H9 (cell line): ENCODE measurements at regions not wholly inside any gene's neighbourhood (a gene's known extent, or its start where the extent isn't known, plus 50 kb on each side); places are given as distances from the start of the nearest gene placed in this dataset.

ENCODE experiments used
- DNase-seq: peaks from one replicate; pipeline ENCODE4 v3.0.0-alpha.2; 2017
- H2AFZ ChIP-seq: one replicate; pipeline ENCODE4 v1.6.1; 2013; ENCODE audit warnings: mild to moderate bottlenecking, low read length, control low read depth, moderate library complexity
- H2AK5ac ChIP-seq: 2 replicates; pipeline ENCODE4 v1.6.1; 2013; ENCODE audit warnings: low read length, control low read depth, mixed read lengths; ENCODE audit not compliant: insufficient read length
- H2BK120ac ChIP-seq: one replicate; pipeline ENCODE4 v1.6.1; 2013; ENCODE audit warnings: low read depth, mild to moderate bottlenecking, low read length, control low read depth, inconsistent platforms; ENCODE audit not compliant: poor library complexity, severe bottlenecking
- H2BK12ac ChIP-seq: 2 replicates; pipeline ENCODE4 v1.6.1; 2013; ENCODE audit warnings: low read length, control low read depth, mixed read lengths, low read depth; ENCODE audit not compliant: insufficient read length
- H2BK15ac ChIP-seq: 2 replicates; pipeline ENCODE4 v1.6.1; 2013; ENCODE audit warnings: low read depth, low read length, control low read depth
- H2BK20ac ChIP-seq: one replicate; pipeline ENCODE4 v1.6.1; 2013; ENCODE audit warnings: low read depth, mild to moderate bottlenecking, low read length, control low read depth, inconsistent platforms; ENCODE audit not compliant: poor library complexity, severe bottlenecking
- H2BK5ac ChIP-seq: 2 replicates; pipeline ENCODE4 v1.6.1; 2013; ENCODE audit warnings: low read length, control low read depth, mixed read lengths; ENCODE audit not compliant: insufficient read length
- H3K14ac ChIP-seq: 2 replicates; pipeline ENCODE4 v1.6.1; 2013; ENCODE audit warnings: low read length, control low read depth; ENCODE audit not compliant: insufficient read depth
- H3K18ac ChIP-seq: 2 replicates; pipeline ENCODE4 v1.6.1; 2013; ENCODE audit warnings: low read depth, mild to moderate bottlenecking, mixed read lengths, low read length, control low read depth; ENCODE audit not compliant: insufficient read length
- H3K23ac ChIP-seq: 2 replicates; pipeline ENCODE4 v1.6.1; 2013; ENCODE audit warnings: low read length, control low read depth, mixed read lengths, low read depth; ENCODE audit not compliant: insufficient read length
- H3K23me2 ChIP-seq: 2 replicates; pipeline ENCODE4 v1.6.1; 2013; ENCODE audit warnings: low read depth, mild to moderate bottlenecking, mixed read lengths, low read length, control low read depth; ENCODE audit not compliant: insufficient read length, poor library complexity, severe bottlenecking
- H3K27ac ChIP-seq: 2 replicates; pipeline ENCODE4 v1.5.1; 2013; ENCODE audit warnings: low read length, control low read depth, mixed read lengths, low read depth; ENCODE audit not compliant: insufficient read length
- H3K27me3 ChIP-seq: 2 replicates; pipeline ENCODE4 v1.6.1; 2013; ENCODE audit warnings: low read length, control low read depth, inconsistent platforms; ENCODE audit not compliant: insufficient read depth
- H3K4ac ChIP-seq: 2 replicates; pipeline ENCODE4 v1.6.1; 2013; ENCODE audit warnings: low read depth, mild to moderate bottlenecking, control low read depth, inconsistent platforms, low read length, moderate library complexity
- H3K4me1 ChIP-seq: 2 replicates; pipeline ENCODE4 v1.6.1; 2013; ENCODE audit warnings: low read length, control low read depth, inconsistent platforms; ENCODE audit not compliant: insufficient read depth
- H3K4me2 ChIP-seq: 2 replicates; pipeline ENCODE4 v1.6.1; 2013; ENCODE audit warnings: low read length, control low read depth, mixed read lengths; ENCODE audit not compliant: insufficient read length, insufficient read depth
- H3K56ac ChIP-seq: 2 replicates; pipeline ENCODE4 v1.6.1; 2013; ENCODE audit warnings: low read depth, mild to moderate bottlenecking, mixed read lengths, low read length, control low read depth; ENCODE audit not compliant: insufficient read length
- H3K79me1 ChIP-seq: 2 replicates; pipeline ENCODE4 v1.6.1; 2013; ENCODE audit warnings: low read depth, mild to moderate bottlenecking, moderate library complexity, low read length, control low read depth, inconsistent platforms; ENCODE audit not compliant: insufficient read depth, poor library complexity, severe bottlenecking
- H3K79me2 ChIP-seq: 2 replicates; pipeline ENCODE4 v1.6.1; 2013; ENCODE audit warnings: low read length, control low read depth, inconsistent platforms; ENCODE audit not compliant: insufficient read depth
- H3K9ac ChIP-seq: 2 replicates; pipeline ENCODE4 v1.6.1; 2013; ENCODE audit warnings: low read length, control low read depth, mixed read lengths; ENCODE audit not compliant: insufficient read length; ENCODE audit errors: extremely low read depth
- H3K9me3 ChIP-seq: one replicate; pipeline ENCODE4 v1.6.1; 2013; ENCODE audit warnings: low read depth, low read length, inconsistent platforms; ENCODE audit not compliant: control insufficient read depth
- H3T11ph ChIP-seq: one replicate; pipeline ENCODE4 v1.6.1; 2013; ENCODE audit warnings: mild to moderate bottlenecking, low read length, control low read depth, inconsistent platforms
- H4K20me1 ChIP-seq: one replicate; pipeline ENCODE4 v1.6.1; 2013; ENCODE audit not compliant: control insufficient read depth, insufficient read length, insufficient read depth
- H4K5ac ChIP-seq: 2 replicates; pipeline ENCODE4 v1.6.1; 2013; ENCODE audit warnings: low read depth, mild to moderate bottlenecking, mixed read lengths, low read length, control low read depth; ENCODE audit not compliant: insufficient read length
- H4K8ac ChIP-seq: replicated peaks from 2 replicates; pipeline ENCODE4 v1.6.1; 2013; ENCODE audit warnings: low read length, control low read depth, mixed read lengths, low read depth; ENCODE audit not compliant: insufficient read length
- H4K91ac ChIP-seq: 2 replicates; pipeline ENCODE4 v1.6.1; 2013; ENCODE audit warnings: low read depth, mild to moderate bottlenecking, moderate library complexity, mixed read lengths, low read length, control low read depth; ENCODE audit not compliant: insufficient read length
- H3K27ac Mint-ChIP-seq, 3 experiments: 2 replicates in 2 of 3; 3 replicates in 1 of 3; pipeline ENCODE4 v1.8.0; 2020 to 2021; ENCODE audit warnings: mixed read lengths in 3 of 3, mild to moderate bottlenecking in 1 of 3, moderate library complexity in 1 of 3
- H3K27me3 Mint-ChIP-seq: 2 replicates; pipeline ENCODE4 v1.8.0; 2021; ENCODE audit warnings: low read depth, mild to moderate bottlenecking, moderate library complexity, mixed read lengths
- H3K36me3 Mint-ChIP-seq, 3 experiments: 2 replicates in 2 of 3; 3 replicates in 1 of 3; pipeline ENCODE4 v1.8.0; 2020 to 2021; ENCODE audit warnings: low read depth in 3 of 3, mixed read lengths in 3 of 3; ENCODE audit not compliant: insufficient read depth in 1 of 3
- H3K4me1 Mint-ChIP-seq, 2 experiments: 2 replicates each; pipeline ENCODE4 v1.8.0; 2020; ENCODE audit warnings: mixed read lengths in 2 of 2
- H3K4me3 Mint-ChIP-seq, 2 experiments: 2 replicates in 1 of 2; 3 replicates in 1 of 2; pipeline ENCODE4 v1.8.0; 2020 to 2021; ENCODE audit warnings: mild to moderate bottlenecking in 2 of 2, mixed read lengths in 2 of 2, moderate library complexity in 1 of 2
- H3K9me3 Mint-ChIP-seq, 2 experiments: 2 replicates in 1 of 2; 3 replicates in 1 of 2; pipeline ENCODE4 v1.8.0; 2020; ENCODE audit warnings: mild to moderate bottlenecking in 2 of 2, mixed read lengths in 2 of 2, moderate library complexity in 1 of 2
- CTCF ChIP-seq: fragments of 200-600 bp; sonication (generic); conservative IDR thresholded peaks from 3 replicates; pipeline ENCODE4 v1.8.0; 2021; ENCODE audit warnings: antibody characterized with exemption, mild to moderate bottlenecking
- WGBS: extraction: QIAGEN DNeasy Blood & Tissue Kit; methylation state at CpG from one replicate; pipeline ENCODE4 v1.1.7; 2013; ENCODE audit warnings: missing lambda C conversion rate, low lambda C conversion rate, mixed read lengths; ENCODE audit not compliant: insufficient read length; ENCODE audit errors: extremely low coverage; 5-methylcytosine and 5-hydroxymethylcytosine counted together

- H4K5ac ChIP-seq: no peak overlapping the region
Measured at GRCh38 chr5:154131817-154132216, 58.7 kb upstream of the GALNT10 start.

More at GRCh38 chr5:154131817-154132216, 58.7 kb upstream of the GALNT10 start:
- Histone ChIP-seq H2AFZ (no peak overlapping the region), H3K23ac (no peak overlapping the region), H3K23me2 (no peaks in the 10 kb centered on the region), H3K9me3 (no peaks in the 10 kb centered on the region), H3K4me1 (no peaks in the 10 kb centered on the region), H3K14ac (no peak overlapping the region), H3K18ac (no peak overlapping the region), H3K79me2 (no peaks in the 10 kb centered on the region), H4K91ac (no peak overlapping the region), H3K27ac (no peak overlapping the region), H2BK120ac (no peak overlapping the region), H3K56ac (no peak overlapping the region), H4K20me1 (no peaks in the 10 kb centered on the region), H3K79me1 (no peaks in the 10 kb centered on the region), H3K4ac (no peak overlapping the region), H3T11ph (no peak overlapping the region), H2BK12ac (no peak overlapping the region), H2BK20ac (no peak overlapping the region), H2BK15ac (no peak overlapping the region), H3K4me2 (no peak overlapping the region), H3K27me3 (no peaks in the 10 kb centered on the region), H4K8ac (no peak overlapping the region), H2AK5ac (no peak overlapping the region), H2BK5ac (no peak overlapping the region), H3K9ac (no peak overlapping the region)
- H3K4me3 Mint-ChIP-seq: no peak overlapping the region
- H3K27me3 Mint-ChIP-seq: no peaks in the 10 kb centered on the region
- no peaks in the 10 kb centered on the region for H3K36me3 Mint-ChIP-seq
- no CpG with 5 or more reads among the region's 5 CpGs for WGBS
- TF ChIP-seq CTCF: no peak
- H3K27ac Mint-ChIP-seq: no peak overlapping the region
- H3K9me3 Mint-ChIP-seq: peaks cover 0 to 3% of the 10 kb centered on the region in 2 experiments; a peak in 1 of 5 replicates
- DNase-seq: no peak
- peaks cover 9 to 18% of the 10 kb centered on the region in 2 experiments for H3K4me1 Mint-ChIP-seq
